ENCODE measurements at regions not wholly inside any gene's neighbourhood (a gene's known extent, or its start where the extent isn't known, plus 50 kb on each side); places are given as distances from the start of the nearest gene placed in this dataset.
A peak's percentile ranks its signal among the peaks of the same experiment; 100 is the strongest.

DNA sequence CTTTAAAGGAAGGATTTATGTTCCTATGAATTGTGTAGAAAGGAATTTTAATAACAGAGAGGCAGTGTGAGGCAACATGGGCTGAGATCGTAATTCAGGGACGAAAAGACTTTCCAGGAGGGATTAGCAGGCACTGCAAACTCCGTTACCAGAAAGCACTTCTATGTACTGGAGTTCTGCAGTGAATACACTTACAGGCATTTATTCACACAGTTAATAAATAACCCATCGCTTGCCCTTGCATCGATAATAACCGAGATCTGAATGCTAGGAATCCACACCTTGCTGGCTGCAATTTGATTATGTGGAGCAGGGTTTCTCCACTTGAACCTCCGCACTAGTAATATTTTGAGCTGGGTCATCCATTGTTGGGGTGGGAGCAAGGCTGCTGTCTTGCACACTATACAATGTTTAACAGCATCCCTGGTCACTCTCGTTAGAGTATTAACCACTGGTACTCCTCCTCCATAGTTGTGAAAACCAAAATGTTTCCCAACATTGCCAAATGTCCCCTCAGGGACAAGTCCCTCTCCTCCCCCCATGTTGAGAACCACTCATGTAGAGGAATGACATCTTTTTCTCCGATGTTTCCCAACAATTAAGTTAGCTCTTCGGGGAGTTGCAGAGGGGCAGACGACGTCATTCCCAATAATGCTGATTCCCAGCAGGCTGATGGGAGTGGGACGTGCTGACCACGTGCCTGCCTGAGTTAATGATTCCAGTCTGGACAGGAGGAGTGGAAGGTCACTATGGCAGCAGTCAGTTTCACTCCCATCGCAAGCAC lies 99.5 kb downstream of the SNX19 start:
- DNase-seq (ENCODE audit: low read depth, low spot score), result no peak
- CTCF ChIA-PET, result no interaction called here

DNA sequence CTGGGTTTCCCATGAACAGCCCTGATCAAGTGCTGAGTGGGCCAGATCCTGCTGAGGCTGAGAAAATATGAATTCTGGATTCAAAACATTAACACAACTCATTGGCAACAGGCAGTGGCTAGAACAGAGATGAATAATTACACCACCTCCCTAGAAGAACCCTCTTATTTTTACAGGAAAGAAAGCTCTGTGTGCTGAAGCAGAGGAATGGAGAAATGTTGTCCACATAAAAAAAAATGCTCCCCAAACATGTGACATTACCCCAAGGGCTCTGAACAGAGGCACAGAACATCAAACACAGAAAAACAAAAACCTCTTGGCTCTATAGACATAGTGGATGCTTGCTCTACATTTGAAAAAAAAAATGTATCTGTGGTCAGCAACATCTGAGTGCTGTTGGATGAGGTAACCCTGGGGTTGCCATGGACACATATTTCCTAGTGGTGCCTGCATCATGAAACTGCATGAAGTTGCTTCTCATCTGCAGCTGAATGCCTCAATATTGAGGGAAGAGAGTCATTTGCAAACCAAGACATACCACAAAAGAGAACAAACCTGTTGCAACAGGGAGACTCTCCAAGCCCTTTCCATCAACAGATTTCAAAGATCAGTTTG lies 98.8 kb downstream of the SNX19 start:
- no peak overlapping the region for H3K4me3 ChIP-seq (ENCODE audit: low read depth, low read length)
- ChIA-PET POLR2A (no interaction called here), CTCF (interaction anchor here (0.6 kb wide), 1 partner anchor 386 kb away, joined by 3 read pairs; no protein-coding TSS in a partner anchor)
- TF ChIP-seq, protein P1, sequence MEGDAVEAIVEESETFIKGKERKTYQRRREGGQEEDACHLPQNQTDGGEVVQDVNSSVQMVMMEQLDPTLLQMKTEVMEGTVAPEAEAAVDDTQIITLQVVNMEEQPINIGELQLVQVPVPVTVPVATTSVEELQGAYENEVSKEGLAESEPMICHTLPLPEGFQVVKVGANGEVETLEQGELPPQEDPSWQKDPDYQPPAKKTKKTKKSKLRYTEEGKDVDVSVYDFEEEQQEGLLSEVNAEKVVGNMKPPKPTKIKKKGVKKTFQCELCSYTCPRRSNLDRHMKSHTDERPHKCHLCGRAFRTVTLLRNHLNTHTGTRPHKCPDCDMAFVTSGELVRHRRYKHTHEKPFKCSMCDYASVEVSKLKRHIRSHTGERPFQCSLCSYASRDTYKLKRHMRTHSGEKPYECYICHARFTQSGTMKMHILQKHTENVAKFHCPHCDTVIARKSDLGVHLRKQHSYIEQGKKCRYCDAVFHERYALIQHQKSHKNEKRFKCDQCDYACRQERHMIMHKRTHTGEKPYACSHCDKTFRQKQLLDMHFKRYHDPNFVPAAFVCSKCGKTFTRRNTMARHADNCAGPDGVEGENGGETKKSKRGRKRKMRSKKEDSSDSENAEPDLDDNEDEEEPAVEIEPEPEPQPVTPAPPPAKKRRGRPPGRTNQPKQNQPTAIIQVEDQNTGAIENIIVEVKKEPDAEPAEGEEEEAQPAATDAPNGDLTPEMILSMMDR (IDR thresholded peaks at IDR 0.05; ENCODE audit: insufficient read depth, low read length, missing control alignments), result no peak
- peak; percentile 62 for DNase-seq (ENCODE audit: low read depth, low spot score)

More for the DNA sequence above, 99.5 kb downstream of the SNX19 start:
- TF ChIP-seq, protein P1 (IDR thresholded peaks at IDR 0.05; ENCODE audit: insufficient read depth, low read length, missing control alignments), result no peak
- POLR2A ChIA-PET, result no interaction called here
- H3K4me3 ChIP-seq (ENCODE audit: low read depth, low read length), result no peak overlapping the region

DNA sequence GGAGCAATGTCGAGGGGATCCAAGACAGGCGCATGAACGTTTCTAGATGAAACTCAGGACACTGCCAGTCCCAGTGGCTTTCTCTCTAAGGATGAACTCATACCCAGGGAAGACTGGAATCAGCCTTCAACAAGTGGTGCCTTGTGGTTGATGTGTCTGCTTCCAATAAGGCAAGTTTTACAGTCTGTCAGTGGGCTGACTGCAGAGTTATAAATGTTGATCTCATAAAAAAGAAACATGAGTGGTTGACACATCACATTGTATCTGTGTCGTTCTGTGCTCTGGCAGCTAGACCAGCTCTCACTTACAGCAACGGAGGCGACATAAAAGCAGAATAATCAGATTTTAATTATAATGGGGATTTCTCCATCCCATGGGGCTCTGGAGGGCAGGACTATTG lies 96.7 kb downstream of the SNX19 start:
- TF ChIP-seq, protein P1 (IDR thresholded peaks at IDR 0.05; ENCODE audit: insufficient read depth, low read length, missing control alignments), result no peak
- DNase-seq (ENCODE audit: low read depth, low spot score), result no peak
- H3K4me3 ChIP-seq (ENCODE audit: low read depth, low read length), result no peak overlapping the region
- ChIA-PET POLR2A (no interaction called here), CTCF (interaction anchor here (0.6 to 13.1 kb wide), 3 partner anchors 8 to 385 kb away, joined by 3 to 201 read pairs (median 3); no protein-coding TSS in a partner anchor)
